Esophagus squamous epithelium (tissue), 5 donors: ENCODE measurements at regions not wholly inside any gene's neighbourhood (a gene's known extent, or its start where the extent isn't known, plus 50 kb on each side); places are given as distances from the start of the nearest gene placed in this dataset.
"Not testable (repeated sequence)": the region's sequence is repeated elsewhere in the genome, so short reads cannot be mapped to it uniquely, and the experiment has no call there.

Experiments
- DNase-seq: peaks from one replicate; lab custom pipeline; 2025; lab: John Stamatoyannopoulos, UW
- H3K27ac ChIP-seq, 4 donors: fragments of 200-600 bp; sonication (generic); one replicate each; pipeline ENCODE4 v1.5.1; 2016 to 2019; ENCODE audit warnings: mild to moderate bottlenecking in 1 of 4
- H3K27me3 ChIP-seq, 4 donors: fragments of 200-600 bp; sonication (generic); 1 replicate in 3 of 4; 2 replicates in 1 of 4; pipeline versions ENCODE4 v1.5.1 to v1.6.0; 2017 to 2021; ENCODE audit warnings: antibody characterized with exemption in 1 of 4
- H3K36me3 ChIP-seq, 3 donors: fragments of 200-600 bp; sonication (generic); one replicate each; pipeline ENCODE4 v1.5.1; 2016 to 2019
- H3K4me1 ChIP-seq, 3 donors: fragments of 200-600 bp; sonication (generic); one replicate each; pipeline ENCODE4 v1.5.1; 2017 to 2019
- H3K4me3 ChIP-seq, 4 donors: fragments of 200-600 bp; sonication (generic); 1 replicate in 3 of 4; 2 replicates in 1 of 4; pipeline ENCODE4 v1.5.1; 2016 to 2019; ENCODE audit warnings: mild to moderate bottlenecking in 2 of 4, moderate library complexity in 1 of 4
- H3K9me3 ChIP-seq, 3 donors: fragments of 200-600 bp; sonication (generic); one replicate each; pipeline ENCODE4 v1.5.1; 2016 to 2019
- POLR2A ChIP-seq, 4 donors: fragments of 450-650 bp; IDR thresholded peaks; one replicate each; pipeline ENCODE4 v1.6.1; 2017; ENCODE audit warnings: antibody characterized with exemption in 4 of 4, mild to moderate bottlenecking in 4 of 4, moderate library complexity in 3 of 4
- WGBS, 2 donors: methylation state at CpG; one replicate each; pipeline ENCODE4 v1.1.5; 2018; 5-methylcytosine and 5-hydroxymethylcytosine counted together
- intact Hi-C: fragments of 100-400 bp; cut with DNase I; formaldehyde crosslinking; loops from one replicate; pipeline ENCODE4 v1.15.0; 2022
- TF ChIP-seq, protein P1 (sequence below), 6 experiments: fragments of 450-650 bp in 4 of 6; fragments of 200-600 bp in 2 of 6; sonication (generic) in 2 of 6; IDR thresholded peaks; one replicate each; pipeline ENCODE4 v1.5.1; 2016 to 2019; ENCODE audit warnings: antibody characterized with exemption in 6 of 6, mild to moderate bottlenecking in 4 of 6, moderate library complexity in 4 of 6
- donor health status: DM: yes; HTN: yes; CAD: no.

- H3K27me3 ChIP-seq: no peaks in the 10 kb centered on the region
- H3K9me3 ChIP-seq: no peaks in the 10 kb centered on the region
- intact Hi-C loops: no loop called here
- H3K4me3 ChIP-seq: no peak overlapping the region
- WGBS, 2 donors: 83 to 84% methylated on average over 1 to 4 of the region's 5 CpGs
- no peaks in the 10 kb centered on the region for H3K36me3 ChIP-seq
- H3K27ac ChIP-seq: no peak overlapping the region
- TF ChIP-seq, protein P1, sequence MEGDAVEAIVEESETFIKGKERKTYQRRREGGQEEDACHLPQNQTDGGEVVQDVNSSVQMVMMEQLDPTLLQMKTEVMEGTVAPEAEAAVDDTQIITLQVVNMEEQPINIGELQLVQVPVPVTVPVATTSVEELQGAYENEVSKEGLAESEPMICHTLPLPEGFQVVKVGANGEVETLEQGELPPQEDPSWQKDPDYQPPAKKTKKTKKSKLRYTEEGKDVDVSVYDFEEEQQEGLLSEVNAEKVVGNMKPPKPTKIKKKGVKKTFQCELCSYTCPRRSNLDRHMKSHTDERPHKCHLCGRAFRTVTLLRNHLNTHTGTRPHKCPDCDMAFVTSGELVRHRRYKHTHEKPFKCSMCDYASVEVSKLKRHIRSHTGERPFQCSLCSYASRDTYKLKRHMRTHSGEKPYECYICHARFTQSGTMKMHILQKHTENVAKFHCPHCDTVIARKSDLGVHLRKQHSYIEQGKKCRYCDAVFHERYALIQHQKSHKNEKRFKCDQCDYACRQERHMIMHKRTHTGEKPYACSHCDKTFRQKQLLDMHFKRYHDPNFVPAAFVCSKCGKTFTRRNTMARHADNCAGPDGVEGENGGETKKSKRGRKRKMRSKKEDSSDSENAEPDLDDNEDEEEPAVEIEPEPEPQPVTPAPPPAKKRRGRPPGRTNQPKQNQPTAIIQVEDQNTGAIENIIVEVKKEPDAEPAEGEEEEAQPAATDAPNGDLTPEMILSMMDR (IDR thresholded peaks at IDR 0.05): no peak
- no peak for TF ChIP-seq POLR2A (IDR thresholded peaks at IDR 0.05)
- no peak for DNase-seq
- H3K4me1 ChIP-seq: no peaks in the 10 kb centered on the region
Observed at GRCh38 chr6:164751395-164751794, 558.0 kb downstream of the C6orf118 start.

GRCh38 chr6:164750128-164750527 is 559.3 kb downstream of the C6orf118 start:
- WGBS, 2 donors: 48 to 64% methylated on average over 3 of the region's 3 CpGs

GRCh38 chr6:164749221-164750064 is 560.0 kb downstream of the C6orf118 start:
- Histone ChIP-seq H3K27me3 (no peaks in the 10 kb centered on the region), H3K36me3 (no peaks in the 10 kb centered on the region), H3K27ac (no peak overlapping the region), H3K9me3 (no peaks in the 10 kb centered on the region), H3K4me3 (no peak overlapping the region), H3K4me1 (no peaks in the 10 kb centered on the region)
- WGBS, 2 donors: 26 to 62% methylated on average over 2 to 9 of the region's 9 CpGs
- DNase-seq: no peak
- TF ChIP-seq POLR2A (IDR thresholded peaks at IDR 0.05): no peak
- TF ChIP-seq, protein P1 (IDR thresholded peaks at IDR 0.05): no peak
- intact Hi-C loops: no loop called here

More at GRCh38 chr6:164750128-164750527, 559.3 kb downstream of the C6orf118 start:
- Histone ChIP-seq H3K27ac (no peak overlapping the region), H3K27me3 (no peaks in the 10 kb centered on the region), H3K9me3 (no peaks in the 10 kb centered on the region), H3K4me3 (no peak overlapping the region), H3K4me1 (no peaks in the 10 kb centered on the region), H3K36me3 (no peaks in the 10 kb centered on the region)
- intact Hi-C loops: no loop called here
- no peak for DNase-seq
- TF ChIP-seq, protein P1 (IDR thresholded peaks at IDR 0.05): no peak
- no peak for TF ChIP-seq POLR2A (IDR thresholded peaks at IDR 0.05)

- Histone ChIP-seq H3K4me1 (no peaks in the 10 kb centered on the region), H3K27me3 (no peaks in the 10 kb centered on the region), H3K36me3 (no peaks in the 10 kb centered on the region), H3K9me3 (no peaks in the 10 kb centered on the region), H3K4me3 (no peak overlapping the region), H3K27ac (no peak overlapping the region)
- intact Hi-C loops: no loop called here
- DNase-seq: no peak
- TF ChIP-seq, protein P1 (IDR thresholded peaks at IDR 0.05): no peak
- TF ChIP-seq POLR2A (IDR thresholded peaks at IDR 0.05): no peak
- WGBS, 2 donors: 72 to 74% methylated on average over 4 of the region's 4 CpGs
Observed at GRCh38 chr6:164744301-164744700, 565.1 kb downstream of the C6orf118 start.

DNA sequence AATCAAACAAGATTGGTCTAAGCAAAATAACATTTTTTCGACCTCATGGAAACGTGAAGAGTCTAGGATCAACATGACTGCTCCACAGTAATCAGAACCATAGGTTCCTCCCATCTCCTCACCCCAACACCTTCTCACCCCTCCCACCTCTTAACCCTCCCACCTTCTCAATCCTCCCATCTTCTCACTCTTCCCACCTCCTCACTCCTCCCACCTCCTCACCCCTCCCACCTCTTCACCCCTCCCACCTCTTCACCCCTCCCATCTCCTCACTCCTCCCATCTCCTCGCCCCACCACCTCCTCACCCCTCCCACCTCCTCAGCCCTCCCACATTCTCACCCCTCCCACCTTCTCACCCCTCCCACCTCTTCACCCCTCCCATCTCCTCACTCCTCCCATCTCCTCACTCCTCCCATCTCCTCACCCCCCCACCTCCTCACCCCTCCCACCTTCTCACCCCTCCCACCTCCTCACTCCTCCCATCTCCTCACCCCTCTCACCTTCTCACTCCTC is 567.4 kb downstream of the C6orf118 start:
- H3K9me3 ChIP-seq: no peaks in the 10 kb centered on the region
- no peaks in the 10 kb centered on the region for H3K4me1 ChIP-seq
- WGBS, 2 donors: 74% methylated on average over 3 of the region's 3 CpGs
- intact Hi-C loops: no loop called here
- TF ChIP-seq, protein P1 (IDR thresholded peaks at IDR 0.05): no peak
- TF ChIP-seq POLR2A (IDR thresholded peaks at IDR 0.05): no peak
- no peak for DNase-seq
- H3K4me3 ChIP-seq: no peak overlapping the region
- H3K27ac ChIP-seq: no peak overlapping the region
- H3K36me3 ChIP-seq: no peaks in the 10 kb centered on the region
- H3K27me3 ChIP-seq: no peaks in the 10 kb centered on the region

DNA sequence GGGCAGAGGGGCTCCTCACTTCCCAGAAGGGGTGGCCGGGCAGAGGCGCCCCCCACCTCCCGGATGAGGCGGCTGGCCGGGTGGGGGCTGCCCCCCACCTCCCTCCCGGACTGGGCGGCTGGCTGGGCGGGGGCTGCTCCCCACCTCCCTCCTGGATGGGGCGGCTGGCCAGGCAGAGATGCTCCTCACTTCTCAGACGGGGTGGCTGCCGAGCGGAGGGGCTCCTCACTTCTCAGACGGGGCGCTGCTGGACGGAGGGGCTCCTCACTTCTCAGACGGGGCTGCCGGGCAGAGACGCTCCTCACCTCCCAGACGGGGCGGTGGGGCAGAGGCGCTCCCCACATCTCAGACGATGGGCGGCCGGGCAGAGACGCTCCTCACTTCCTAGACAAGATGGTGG is 573.3 kb downstream of the C6orf118 start:
- H3K4me3 ChIP-seq, H3K4me1 ChIP-seq, H3K9me3 ChIP-seq, H3K36me3 ChIP-seq, DNase-seq, H3K27me3 ChIP-seq, intact Hi-C loops, H3K27ac ChIP-seq: not testable (repeated sequence)
- WGBS, 2 donors: no CpG with 5 or more reads among the region's 25 CpGs
